ENCODE measurements at regions not wholly inside any gene's neighbourhood (a gene's known extent, or its start where the extent isn't known, plus 50 kb on each side); places are given as distances from the start of the nearest gene placed in this dataset.

GRCh38 chr20:61163031-61163430 lies 89.0 kb upstream of the CDH4 start:
- no peak overlapping the region for H3K4me3 Mint-ChIP-seq
- H3K4me1 Mint-ChIP-seq (ENCODE audit: low read depth in 2 of 2): no peaks in the 10 kb centered on the region
- H3K27me3 Mint-ChIP-seq: peaks cover 7 to 8% of the 10 kb centered on the region in 2 donors
- DNase-seq (ENCODE audit: low spot score): no peak
- no peaks in the 10 kb centered on the region for H3K36me3 Mint-ChIP-seq
- ATAC-seq: no peak
- no peaks in the 10 kb centered on the region for H3K9me3 Mint-ChIP-seq
- H3K27ac Mint-ChIP-seq: no peak overlapping the region

- Mint-ChIP-seq H3K4me1 (ENCODE audit: low read depth in 2 of 2) (no peaks in the 10 kb centered on the region), H3K4me3 (no peak overlapping the region), H3K27ac (no peak overlapping the region), H3K9me3 (no peaks in the 10 kb centered on the region), H3K27me3 (peaks cover 4 to 8% of the 10 kb centered on the region in 2 donors), H3K36me3 (no peaks in the 10 kb centered on the region)
- ATAC-seq (no peak), DNase-seq (ENCODE audit: low spot score) (no peak)
Measured at GRCh38 chr20:61166324-61166723, 85.7 kb upstream of the CDH4 start.

GRCh38 chr20:61168605-61169004 lies 83.5 kb upstream of the CDH4 start:
- H3K36me3 Mint-ChIP-seq: no peaks in the 10 kb centered on the region
- H3K4me1 Mint-ChIP-seq (ENCODE audit: low read depth in 2 of 2): no peaks in the 10 kb centered on the region
- H3K27me3 Mint-ChIP-seq: peaks cover 4 to 8% of the 10 kb centered on the region in 2 donors
- no peaks in the 10 kb centered on the region for H3K9me3 Mint-ChIP-seq
- no peak for ATAC-seq
- no peak for DNase-seq (ENCODE audit: low spot score)
- H3K4me3 Mint-ChIP-seq: no peak overlapping the region
- no peak overlapping the region for H3K27ac Mint-ChIP-seq

- ATAC-seq (no peak), DNase-seq (ENCODE audit: low spot score) (no peak)
- Mint-ChIP-seq H3K36me3 (no peaks in the 10 kb centered on the region), H3K27me3 (peaks cover 4 to 8% of the 10 kb centered on the region in 2 donors), H3K4me1 (ENCODE audit: low read depth in 2 of 2) (no peaks in the 10 kb centered on the region), H3K27ac (no peak overlapping the region), H3K4me3 (no peak overlapping the region), H3K9me3 (no peaks in the 10 kb centered on the region)
Measured at GRCh38 chr20:61169874-61170273, 82.2 kb upstream of the CDH4 start.

GRCh38 chr20:61170496-61171320 lies 81.4 kb upstream of the CDH4 start:
- DNase-seq (ENCODE audit: low spot score) (no peak), ATAC-seq (no peak)
- no peaks in the 10 kb centered on the region for H3K36me3 Mint-ChIP-seq
- H3K27ac Mint-ChIP-seq: no peak overlapping the region
- H3K9me3 Mint-ChIP-seq: no peaks in the 10 kb centered on the region
- H3K4me3 Mint-ChIP-seq: no peak overlapping the region
- H3K27me3 Mint-ChIP-seq: peaks cover 4 to 8% of the 10 kb centered on the region in 2 donors
- H3K4me1 Mint-ChIP-seq (ENCODE audit: low read depth in 2 of 2): no peaks in the 10 kb centered on the region

GRCh38 chr20:61173267-61173666 lies 78.8 kb upstream of the CDH4 start:
- no peak overlapping the region for H3K4me3 Mint-ChIP-seq
- DNase-seq (ENCODE audit: low spot score) (no peak), ATAC-seq (no peak)
- no peaks in the 10 kb centered on the region for H3K36me3 Mint-ChIP-seq
- no peak overlapping the region for H3K27ac Mint-ChIP-seq
- H3K4me1 Mint-ChIP-seq (ENCODE audit: low read depth in 2 of 2): no peaks in the 10 kb centered on the region
- no peaks in the 10 kb centered on the region for H3K9me3 Mint-ChIP-seq
- H3K27me3 Mint-ChIP-seq: no peaks in the 10 kb centered on the region

- peaks cover 0 to 3% of the 10 kb centered on the region in 2 donors for H3K27me3 Mint-ChIP-seq
- no peaks in the 10 kb centered on the region for H3K4me1 Mint-ChIP-seq (ENCODE audit: low read depth in 2 of 2)
- no peak for ATAC-seq
- no peaks in the 10 kb centered on the region for H3K36me3 Mint-ChIP-seq
- H3K4me3 Mint-ChIP-seq: no peak overlapping the region
- no peak overlapping the region for H3K27ac Mint-ChIP-seq
- no peak for DNase-seq (ENCODE audit: low spot score)
- H3K9me3 Mint-ChIP-seq: no peaks in the 10 kb centered on the region
Measured at GRCh38 chr20:61173961-61174725, 77.9 kb upstream of the CDH4 start.

GRCh38 chr20:61176874-61177273 lies 75.2 kb upstream of the CDH4 start:
- no peak for ATAC-seq
- no peaks in the 10 kb centered on the region for H3K9me3 Mint-ChIP-seq
- no peak overlapping the region for H3K4me3 Mint-ChIP-seq
- DNase-seq (ENCODE audit: low spot score): no peak
- no peaks in the 10 kb centered on the region for H3K36me3 Mint-ChIP-seq
- peaks cover 0 to 5% of the 10 kb centered on the region in 2 donors for H3K27me3 Mint-ChIP-seq
- H3K27ac Mint-ChIP-seq: no peak overlapping the region
- H3K4me1 Mint-ChIP-seq (ENCODE audit: low read depth in 2 of 2): no peaks in the 10 kb centered on the region

GRCh38 chr20:61178551-61179071 lies 73.5 kb upstream of the CDH4 start:
- H3K27ac Mint-ChIP-seq: no peak overlapping the region
- DNase-seq (ENCODE audit: low spot score) (no peak), ATAC-seq (no peak)
- peaks cover 0 to 5% of the 10 kb centered on the region in 2 donors for H3K27me3 Mint-ChIP-seq
- H3K4me1 Mint-ChIP-seq (ENCODE audit: low read depth in 2 of 2): no peaks in the 10 kb centered on the region
- no peaks in the 10 kb centered on the region for H3K36me3 Mint-ChIP-seq
- no peak overlapping the region for H3K4me3 Mint-ChIP-seq
- no peaks in the 10 kb centered on the region for H3K9me3 Mint-ChIP-seq

GRCh38 chr20:61184194-61184593 lies 67.9 kb upstream of the CDH4 start:
- no peak for DNase-seq (ENCODE audit: low spot score)
- H3K4me3 Mint-ChIP-seq: no peak overlapping the region

GRCh38 chr20:61185181-61185580 lies 66.9 kb upstream of the CDH4 start:
- ATAC-seq (no peak), DNase-seq (ENCODE audit: low spot score) (no peak)
- H3K27ac Mint-ChIP-seq: no peak overlapping the region
- no peak overlapping the region for H3K4me3 Mint-ChIP-seq
- peaks cover 4 to 21% of the 10 kb centered on the region in 2 donors for H3K27me3 Mint-ChIP-seq
- no peaks in the 10 kb centered on the region for H3K9me3 Mint-ChIP-seq
- no peaks in the 10 kb centered on the region for H3K36me3 Mint-ChIP-seq
- no peaks in the 10 kb centered on the region for H3K4me1 Mint-ChIP-seq (ENCODE audit: low read depth in 2 of 2)

More at GRCh38 chr20:61184194-61184593, 67.9 kb upstream of the CDH4 start:
- Mint-ChIP-seq H3K9me3 (no peaks in the 10 kb centered on the region), H3K36me3 (no peaks in the 10 kb centered on the region), H3K27ac (no peak overlapping the region), H3K4me1 (ENCODE audit: low read depth in 2 of 2) (no peaks in the 10 kb centered on the region), H3K27me3 (peaks cover 5 to 21% of the 10 kb centered on the region in 2 donors)
- peak in 1 of 2 donors; percentile 46 for ATAC-seq

- DNase-seq (ENCODE audit: low spot score) (no peak), ATAC-seq (peak in 1 of 2 donors; percentile 17)
- Mint-ChIP-seq H3K27ac (no peak overlapping the region), H3K36me3 (no peaks in the 10 kb centered on the region), H3K9me3 (no peaks in the 10 kb centered on the region), H3K4me1 (ENCODE audit: low read depth in 2 of 2) (no peaks in the 10 kb centered on the region), H3K4me3 (no peak overlapping the region), H3K27me3 (peaks cover 6 to 21% of the 10 kb centered on the region in 2 donors)
Measured at GRCh38 chr20:61185841-61186601, 66.0 kb upstream of the CDH4 start.

- ATAC-seq (no peak), DNase-seq (ENCODE audit: low spot score) (no peak)
- no peaks in the 10 kb centered on the region for H3K4me1 Mint-ChIP-seq (ENCODE audit: low read depth in 2 of 2)
- no peak overlapping the region for H3K27ac Mint-ChIP-seq
- no peaks in the 10 kb centered on the region for H3K36me3 Mint-ChIP-seq
- peaks cover 6 to 22% of the 10 kb centered on the region in 2 donors for H3K27me3 Mint-ChIP-seq
- no peaks in the 10 kb centered on the region for H3K9me3 Mint-ChIP-seq
- no peak overlapping the region for H3K4me3 Mint-ChIP-seq
Measured at GRCh38 chr20:61186771-61187472, 65.1 kb upstream of the CDH4 start.

Measured in natural killer cell treated with Interleukin-12 subunit alpha and Interleukin-12 subunit beta and Interleukin-15 and Interleukin-18, amount 100 ng/mL, for 72 hours (primary cell).